Endodermal cell (in vitro differentiated cells): ENCODE measurements at regions not wholly inside any gene's neighbourhood (a gene's known extent, or its start where the extent isn't known, plus 50 kb on each side); places are given as distances from the start of the nearest gene placed in this dataset.

Experiments
- DNase-seq: peaks from one replicate; pipeline ENCODE4 v3.0.0-alpha.2; 2017
- H3K27ac ChIP-seq: 2 replicates; pipeline ENCODE4 v1.5.1; 2013; ENCODE audit warnings: mild to moderate bottlenecking, low read depth, low read length, moderate library complexity
- H3K27me3 ChIP-seq: 2 replicates; pipeline ENCODE4 v1.6.1; 2013; ENCODE audit warnings: mild to moderate bottlenecking, low read length, moderate library complexity; ENCODE audit not compliant: insufficient read depth, control insufficient read depth, poor library complexity, severe bottlenecking
- H3K36me3 ChIP-seq: 2 replicates; pipeline ENCODE4 v1.7.0; 2013; ENCODE audit warnings: mild to moderate bottlenecking, low read length, moderate library complexity; ENCODE audit not compliant: control insufficient read depth, insufficient read depth
- H3K4me1 ChIP-seq: one replicate; pipeline ENCODE4 v1.7.0; 2013; ENCODE audit warnings: low read length; ENCODE audit not compliant: control insufficient read depth, insufficient read depth
- H3K4me3 ChIP-seq: 2 replicates; pipeline ENCODE4 v1.5.1; 2013; ENCODE audit warnings: mild to moderate bottlenecking, low read length, moderate library complexity
- H3K9ac ChIP-seq: 2 replicates; pipeline ENCODE4 v1.6.1; 2013; ENCODE audit warnings: mild to moderate bottlenecking, low read length, moderate library complexity; ENCODE audit not compliant: poor library complexity, severe bottlenecking; ENCODE audit errors: extremely low read depth
- H3K9me3 ChIP-seq: 2 replicates; pipeline ENCODE4 v1.6.1; 2013; ENCODE audit warnings: mild to moderate bottlenecking, low read length, moderate library complexity; ENCODE audit not compliant: control insufficient read depth
- H3K27ac Mint-ChIP-seq: 2 replicates; pipeline ENCODE4 v1.8.0; 2020; ENCODE audit warnings: mixed read lengths
- H3K27me3 Mint-ChIP-seq: 2 replicates; pipeline ENCODE4 v1.8.0; 2021; ENCODE audit warnings: mild to moderate bottlenecking, mixed read lengths; ENCODE audit not compliant: insufficient read depth
- H3K36me3 Mint-ChIP-seq: 2 replicates; pipeline ENCODE4 v1.8.0; 2020; ENCODE audit warnings: low read depth, mixed read lengths
- H3K4me1 Mint-ChIP-seq: 2 replicates; pipeline ENCODE4 v1.8.0; 2020; ENCODE audit warnings: mixed read lengths
- H3K4me3 Mint-ChIP-seq: 2 replicates; pipeline ENCODE4 v1.8.0; 2020; ENCODE audit warnings: mild to moderate bottlenecking, moderate library complexity, mixed read lengths
- H3K9me3 Mint-ChIP-seq: 2 replicates; pipeline ENCODE4 v1.8.0; 2020; ENCODE audit warnings: mild to moderate bottlenecking, mixed read lengths
- CTCF ChIP-seq: fragments of 200-600 bp; sonication (generic); conservative IDR thresholded peaks from 2 replicates; pipeline ENCODE4 v1.5.0; 2021; ENCODE audit warnings: antibody characterized with exemption, mild to moderate bottlenecking
- WGBS, 2 experiments: methylation state at CpG; one replicate each; pipeline versions ENCODE4 v1.1.5 to v1.1.7; 2013; ENCODE audit warnings: missing lambda C conversion rate in 2 of 2, mixed read lengths in 1 of 2; ENCODE audit not compliant: insufficient coverage in 1 of 2, insufficient read length in 1 of 2; 5-methylcytosine and 5-hydroxymethylcytosine counted together

GRCh38 chr4:177087499-177087898, 222.2 kb upstream of the NEIL3 start:
- no peak overlapping the region for H3K9ac ChIP-seq
- H3K9me3 Mint-ChIP-seq, result no peaks in the 10 kb centered on the region
- H3K4me1 ChIP-seq, result no peaks in the 10 kb centered on the region
- peaks cover 7% of the 10 kb centered on the region for H3K4me1 Mint-ChIP-seq
- no peaks in the 10 kb centered on the region for H3K27me3 Mint-ChIP-seq
- no peak overlapping the region for H3K4me3 ChIP-seq
- H3K36me3 Mint-ChIP-seq, result no peaks in the 10 kb centered on the region
- H3K36me3 ChIP-seq, result no peaks in the 10 kb centered on the region
- H3K9me3 ChIP-seq, result no peaks in the 10 kb centered on the region
- WGBS, 2 experiments, result 95 to 100% methylated on average over 1 to 2 of the region's 2 CpGs
- H3K27ac ChIP-seq, result no peak overlapping the region
- no peak for DNase-seq
- no peak overlapping the region for H3K4me3 Mint-ChIP-seq
- no peak for TF ChIP-seq CTCF
- H3K27me3 ChIP-seq, result no peaks in the 10 kb centered on the region
- H3K27ac Mint-ChIP-seq, result no peak overlapping the region

- Histone ChIP-seq H3K4me3 (no peak overlapping the region), H3K9ac (no peak overlapping the region), H3K4me1 (no peaks in the 10 kb centered on the region), H3K9me3 (no peaks in the 10 kb centered on the region), H3K27ac (no peak overlapping the region), H3K27me3 (no peaks in the 10 kb centered on the region), H3K36me3 (no peaks in the 10 kb centered on the region)
- TF ChIP-seq CTCF, result no peak
- Mint-ChIP-seq H3K9me3 (no peaks in the 10 kb centered on the region), H3K4me1 (no peaks in the 10 kb centered on the region), H3K27ac (no peak overlapping the region), H3K36me3 (no peaks in the 10 kb centered on the region), H3K27me3 (no peaks in the 10 kb centered on the region), H3K4me3 (no peak overlapping the region)
- DNase-seq, result no peak
Measured at GRCh38 chr4:177091515-177091914, 218.2 kb upstream of the NEIL3 start.

GRCh38 chr4:177092807-177093206, 216.9 kb upstream of the NEIL3 start:
- Mint-ChIP-seq H3K4me1 (no peaks in the 10 kb centered on the region), H3K36me3 (no peaks in the 10 kb centered on the region)

More at GRCh38 chr4:177092807-177093206, 216.9 kb upstream of the NEIL3 start:
- WGBS, 2 experiments, result 100% methylated on average over 1 to 2 of the region's 2 CpGs
- no peak overlapping the region for H3K27ac ChIP-seq
- H3K9ac ChIP-seq, result no peak overlapping the region
- H3K4me3 Mint-ChIP-seq, result no peak overlapping the region
- H3K27me3 ChIP-seq, result no peaks in the 10 kb centered on the region
- H3K27me3 Mint-ChIP-seq, result no peaks in the 10 kb centered on the region
- H3K4me3 ChIP-seq, result no peak overlapping the region
- no peaks in the 10 kb centered on the region for H3K9me3 Mint-ChIP-seq
- no peak for DNase-seq
- no peak for TF ChIP-seq CTCF
- H3K4me1 ChIP-seq, result no peaks in the 10 kb centered on the region
- H3K27ac Mint-ChIP-seq, result no peak overlapping the region
- no peaks in the 10 kb centered on the region for H3K9me3 ChIP-seq
- no peaks in the 10 kb centered on the region for H3K36me3 ChIP-seq
